NT2/D1 (cell line): ENCODE measurements at regions not wholly inside any gene's neighbourhood (a gene's known extent, or its start where the extent isn't known, plus 50 kb on each side); places are given as distances from the start of the nearest gene placed in this dataset.

Experiments
- SUZ12 ChIP-seq: IDR thresholded peaks from 2 replicates; pipeline ENCODE4 v1.6.1; 2011; ENCODE audit not compliant: insufficient read length, insufficient read depth; ENCODE audit errors: extremely low read depth
- YY1 ChIP-seq: IDR thresholded peaks from 2 replicates; pipeline ENCODE4 v1.6.1; 2011; ENCODE audit not compliant: insufficient read length, insufficient read depth
- ZNF274 ChIP-seq: IDR thresholded peaks from 2 replicates; pipeline ENCODE4 v1.6.1; 2011; ENCODE audit warnings: mild to moderate bottlenecking, low read depth, low read length

DNA sequence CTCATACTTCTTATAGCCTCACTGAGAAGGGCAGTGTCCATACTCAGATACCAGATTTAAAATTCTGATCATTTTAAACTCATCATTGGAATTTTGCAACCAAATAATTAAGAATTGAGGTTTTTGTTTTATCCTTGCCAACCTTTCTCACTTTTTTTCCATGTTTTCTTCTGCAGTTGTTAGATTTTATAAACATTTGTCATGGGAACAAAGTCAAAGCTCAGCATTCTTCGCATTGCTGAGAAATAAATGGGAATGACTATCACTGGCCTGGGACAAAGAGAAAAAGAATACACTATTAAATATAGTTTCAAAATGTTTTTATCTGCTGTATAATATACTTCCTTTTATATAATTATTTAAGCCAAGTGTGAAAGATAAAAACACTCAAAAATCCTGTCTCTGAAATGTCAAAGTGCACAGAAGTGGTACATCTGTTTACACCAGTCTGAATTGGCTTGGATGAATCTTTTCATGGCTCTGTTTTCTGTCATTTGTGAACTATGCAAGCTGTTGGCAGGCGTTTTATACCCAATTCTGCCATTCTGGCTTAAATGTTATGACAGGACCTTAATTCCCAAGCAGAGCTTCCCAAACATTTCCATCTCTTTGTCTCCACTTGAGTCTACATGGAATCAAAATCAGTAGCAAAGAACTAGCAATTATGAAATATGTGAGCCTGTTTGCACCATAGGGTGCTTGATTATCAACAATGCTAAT is 249.3 kb upstream of the SYT4 start:
- no peak for TF ChIP-seq SUZ12
- TF ChIP-seq ZNF274, result no peak
- no peak for TF ChIP-seq YY1
